Ascending aorta (tissue), 2 donors: ENCODE measurements at regions not wholly inside any gene's neighbourhood (a gene's known extent, or its start where the extent isn't known, plus 50 kb on each side); places are given as distances from the start of the nearest gene placed in this dataset.
A peak's percentile ranks its signal among the peaks of the same experiment; 100 is the strongest.

Source experiments
- DNase-seq, 2 donors: peaks; one replicate each; pipeline ENCODE4 v3.0.0-alpha.2; 2019; ENCODE audit warnings: low spot score in 2 of 2
- H3K27ac ChIP-seq, 2 donors: fragments of 200-600 bp; sonication (generic); one replicate each; pipeline ENCODE4 v1.5.1; 2016 to 2017; ENCODE audit warnings: mild to moderate bottlenecking in 1 of 2
- H3K27me3 ChIP-seq: fragments of 200-600 bp; sonication (generic); one replicate; pipeline ENCODE4 v1.5.1; 2017
- H3K36me3 ChIP-seq, 2 donors: fragments of 200-600 bp; sonication (generic); one replicate each; pipeline ENCODE4 v1.5.1; 2016
- H3K4me1 ChIP-seq, 2 donors: fragments of 200-600 bp; sonication (generic); one replicate each; pipeline ENCODE4 v1.5.1; 2016 to 2017; ENCODE audit warnings: mild to moderate bottlenecking in 1 of 2
- H3K4me3 ChIP-seq, 2 donors: fragments of 200-600 bp; sonication (generic); one replicate each; pipeline ENCODE4 v1.5.1; 2016 to 2017; ENCODE audit warnings: mild to moderate bottlenecking in 1 of 2
- H3K9me3 ChIP-seq, 2 donors: fragments of 200-600 bp; sonication (generic); one replicate each; pipeline ENCODE4 v1.5.1; 2016
- intact Hi-C: fragments of 100-400 bp; cut with DNase I; formaldehyde crosslinking; loops from one replicate; pipeline ENCODE4 v1.15.1; 2023
- TF ChIP-seq, protein P1 (sequence below), 3 experiments: fragments of 200-600 bp in 2 of 3; fragments of 450-650 bp in 1 of 3; sonication (generic) in 2 of 3; IDR thresholded peaks; one replicate each; pipeline ENCODE4 v1.5.1; 2016 to 2019; ENCODE audit warnings: antibody characterized with exemption in 3 of 3, mild to moderate bottlenecking in 1 of 3, moderate library complexity in 1 of 3

DNA sequence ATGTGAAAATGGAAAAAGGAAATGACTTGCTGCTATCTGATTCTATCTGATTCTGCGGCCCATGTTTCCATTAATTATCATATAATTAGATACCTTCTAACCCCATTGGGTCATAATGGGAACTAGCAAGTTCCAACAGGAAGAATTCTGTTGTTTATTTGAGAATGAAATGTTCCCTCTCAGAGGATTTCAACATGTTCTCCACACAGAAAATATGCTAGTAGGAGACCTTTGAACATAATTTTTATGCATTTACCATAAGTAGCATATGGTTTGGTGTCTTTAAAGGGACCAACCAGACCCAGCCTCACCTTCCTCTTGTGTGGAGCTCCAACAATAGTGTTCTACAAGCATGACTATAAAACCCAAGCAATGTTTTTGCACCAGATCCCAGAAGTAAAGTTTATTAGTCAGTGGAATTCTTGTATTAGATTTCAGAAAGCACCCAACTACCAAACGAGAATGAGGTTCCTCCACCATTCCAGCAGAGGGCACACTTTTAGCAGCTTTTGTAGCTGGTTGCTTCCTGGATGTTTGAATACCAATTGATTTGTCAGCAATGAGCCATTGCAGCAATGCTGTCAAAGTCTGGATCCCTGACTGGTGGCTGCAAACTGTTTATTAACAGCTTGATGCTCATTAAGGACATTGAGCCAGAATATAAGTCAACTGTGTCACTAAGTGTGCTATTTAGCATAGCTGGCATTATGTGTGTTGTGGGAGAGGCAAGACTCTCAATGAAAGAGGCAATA lies 143.6 kb upstream of the GJE1 start:
- TF ChIP-seq, protein P1, sequence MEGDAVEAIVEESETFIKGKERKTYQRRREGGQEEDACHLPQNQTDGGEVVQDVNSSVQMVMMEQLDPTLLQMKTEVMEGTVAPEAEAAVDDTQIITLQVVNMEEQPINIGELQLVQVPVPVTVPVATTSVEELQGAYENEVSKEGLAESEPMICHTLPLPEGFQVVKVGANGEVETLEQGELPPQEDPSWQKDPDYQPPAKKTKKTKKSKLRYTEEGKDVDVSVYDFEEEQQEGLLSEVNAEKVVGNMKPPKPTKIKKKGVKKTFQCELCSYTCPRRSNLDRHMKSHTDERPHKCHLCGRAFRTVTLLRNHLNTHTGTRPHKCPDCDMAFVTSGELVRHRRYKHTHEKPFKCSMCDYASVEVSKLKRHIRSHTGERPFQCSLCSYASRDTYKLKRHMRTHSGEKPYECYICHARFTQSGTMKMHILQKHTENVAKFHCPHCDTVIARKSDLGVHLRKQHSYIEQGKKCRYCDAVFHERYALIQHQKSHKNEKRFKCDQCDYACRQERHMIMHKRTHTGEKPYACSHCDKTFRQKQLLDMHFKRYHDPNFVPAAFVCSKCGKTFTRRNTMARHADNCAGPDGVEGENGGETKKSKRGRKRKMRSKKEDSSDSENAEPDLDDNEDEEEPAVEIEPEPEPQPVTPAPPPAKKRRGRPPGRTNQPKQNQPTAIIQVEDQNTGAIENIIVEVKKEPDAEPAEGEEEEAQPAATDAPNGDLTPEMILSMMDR (IDR thresholded peaks at IDR 0.05) = peak in 2 of 3 experiments; percentile 14 to 47
- no peaks in the 10 kb centered on the region for H3K36me3 ChIP-seq
- no peaks in the 10 kb centered on the region for H3K27me3 ChIP-seq
- no peaks in the 10 kb centered on the region for H3K9me3 ChIP-seq
- no peak overlapping the region for H3K27ac ChIP-seq
- no peak overlapping the region for H3K4me3 ChIP-seq
- intact Hi-C loops = no loop called here
- DNase-seq = no peak
- H3K4me1 ChIP-seq = no peaks in the 10 kb centered on the region

DNA sequence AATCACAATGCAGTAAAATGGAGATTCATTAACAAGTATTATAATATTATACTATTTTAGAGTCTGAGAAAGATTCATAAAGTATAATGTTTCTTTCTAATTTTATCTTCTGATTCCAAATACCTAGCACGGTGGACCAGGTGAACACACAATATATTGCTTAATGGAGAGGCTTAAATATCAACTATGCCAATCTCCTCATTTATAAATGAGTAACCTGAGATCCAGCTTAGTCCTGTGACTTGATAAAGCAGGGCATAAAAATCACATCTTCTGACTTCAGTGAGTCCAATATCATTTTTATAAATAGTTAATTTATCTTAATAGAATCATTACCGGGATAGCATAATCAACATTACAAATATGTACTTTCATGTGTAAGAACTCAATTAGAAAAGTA lies 144.4 kb upstream of the GJE1 start:
- DNase-seq = no peak
- no peak overlapping the region for H3K27ac ChIP-seq
- intact Hi-C loops = no loop called here
- TF ChIP-seq, protein P1 (IDR thresholded peaks at IDR 0.05) = no peak
- no peaks in the 10 kb centered on the region for H3K27me3 ChIP-seq
- no peak overlapping the region for H3K4me3 ChIP-seq
- no peaks in the 10 kb centered on the region for H3K4me1 ChIP-seq
- H3K36me3 ChIP-seq = no peaks in the 10 kb centered on the region
- H3K9me3 ChIP-seq = no peaks in the 10 kb centered on the region

DNA sequence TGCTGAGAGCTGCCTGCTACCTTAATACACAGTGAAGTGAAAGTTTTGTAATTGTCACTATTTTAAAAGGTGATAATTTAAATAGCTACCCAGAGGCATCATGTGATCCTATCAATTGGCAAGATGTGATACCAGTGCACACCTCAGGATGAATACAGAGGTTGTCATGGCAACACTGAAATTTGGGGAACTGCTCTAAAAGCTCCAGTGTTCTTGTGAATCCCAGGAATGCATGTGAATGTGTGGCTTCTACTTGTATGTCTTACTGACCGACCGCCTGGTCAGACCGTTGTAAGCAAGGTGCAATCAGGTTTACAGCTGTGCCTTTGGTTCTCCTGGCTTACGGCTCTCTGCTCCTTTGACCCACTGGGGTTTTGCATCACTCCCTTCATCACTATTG lies 146.3 kb upstream of the GJE1 start:
- TF ChIP-seq, protein P1 (IDR thresholded peaks at IDR 0.05) = no peak
- Histone ChIP-seq H3K27ac (no peak overlapping the region), H3K9me3 (no peaks in the 10 kb centered on the region), H3K4me1 (no peaks in the 10 kb centered on the region), H3K36me3 (no peaks in the 10 kb centered on the region), H3K27me3 (no peaks in the 10 kb centered on the region), H3K4me3 (no peak overlapping the region)
- no peak for DNase-seq
- intact Hi-C loops = no loop called here

DNA sequence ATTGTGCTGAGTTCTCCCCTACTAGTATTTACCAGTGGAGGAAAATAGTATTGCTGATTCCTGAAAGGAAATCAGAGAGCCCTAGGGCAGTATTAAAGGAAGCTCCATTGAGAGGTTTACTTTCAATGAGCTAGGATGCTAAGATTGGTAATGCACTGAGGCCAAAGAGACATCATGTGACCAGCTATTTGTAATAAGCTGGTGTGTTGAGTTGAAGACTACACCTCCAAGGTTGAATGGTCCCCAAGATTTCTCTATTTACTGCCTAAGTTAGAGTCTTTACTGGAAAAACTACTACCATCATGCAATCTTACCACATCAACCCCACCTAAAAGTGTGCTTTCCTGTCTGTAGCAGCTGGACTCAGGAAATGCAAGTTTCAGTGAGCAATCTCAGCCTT lies 151.5 kb upstream of the GJE1 start:
- no peak overlapping the region for H3K27ac ChIP-seq

DNA sequence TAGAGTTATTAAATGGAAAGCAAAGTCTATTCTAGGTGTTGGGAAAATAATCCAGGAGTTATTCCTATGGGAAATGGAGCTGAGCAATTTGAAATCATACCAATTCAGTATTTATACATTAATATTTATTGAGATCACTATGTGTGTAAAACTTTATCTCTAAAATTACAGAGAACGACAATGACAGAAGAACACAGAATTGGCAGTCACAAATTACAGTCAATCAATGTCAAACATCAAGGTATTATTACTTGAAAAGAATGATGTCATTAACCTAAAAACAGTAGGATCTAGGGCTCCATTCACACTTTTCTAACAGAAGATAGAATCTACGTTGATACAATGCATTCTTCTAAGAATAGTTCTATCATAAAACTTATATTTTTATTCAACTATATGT lies 154.9 kb upstream of the GJE1 start:
- H3K9me3 ChIP-seq = no peaks in the 10 kb centered on the region

More for the DNA sequence above, 151.5 kb upstream of the GJE1 start:
- H3K4me1 ChIP-seq = no peaks in the 10 kb centered on the region
- H3K4me3 ChIP-seq = no peak overlapping the region
- no peaks in the 10 kb centered on the region for H3K27me3 ChIP-seq
- intact Hi-C loops = no loop called here
- H3K9me3 ChIP-seq = no peaks in the 10 kb centered on the region
- TF ChIP-seq, protein P1 (IDR thresholded peaks at IDR 0.05) = no peak
- no peak for DNase-seq
- no peaks in the 10 kb centered on the region for H3K36me3 ChIP-seq

More for the DNA sequence above, 154.9 kb upstream of the GJE1 start:
- Histone ChIP-seq H3K36me3 (no peaks in the 10 kb centered on the region), H3K27ac (no peak overlapping the region), H3K27me3 (no peaks in the 10 kb centered on the region), H3K4me1 (no peaks in the 10 kb centered on the region), H3K4me3 (no peak overlapping the region)
- no peak for DNase-seq
- intact Hi-C loops = no loop called here
- TF ChIP-seq, protein P1 (IDR thresholded peaks at IDR 0.05) = no peak
